ENCODE measurements at regions not wholly inside any gene's neighbourhood (a gene's known extent, or its start where the extent isn't known, plus 50 kb on each side); places are given as distances from the start of the nearest gene placed in this dataset.

- TF ChIP-seq, protein P1, sequence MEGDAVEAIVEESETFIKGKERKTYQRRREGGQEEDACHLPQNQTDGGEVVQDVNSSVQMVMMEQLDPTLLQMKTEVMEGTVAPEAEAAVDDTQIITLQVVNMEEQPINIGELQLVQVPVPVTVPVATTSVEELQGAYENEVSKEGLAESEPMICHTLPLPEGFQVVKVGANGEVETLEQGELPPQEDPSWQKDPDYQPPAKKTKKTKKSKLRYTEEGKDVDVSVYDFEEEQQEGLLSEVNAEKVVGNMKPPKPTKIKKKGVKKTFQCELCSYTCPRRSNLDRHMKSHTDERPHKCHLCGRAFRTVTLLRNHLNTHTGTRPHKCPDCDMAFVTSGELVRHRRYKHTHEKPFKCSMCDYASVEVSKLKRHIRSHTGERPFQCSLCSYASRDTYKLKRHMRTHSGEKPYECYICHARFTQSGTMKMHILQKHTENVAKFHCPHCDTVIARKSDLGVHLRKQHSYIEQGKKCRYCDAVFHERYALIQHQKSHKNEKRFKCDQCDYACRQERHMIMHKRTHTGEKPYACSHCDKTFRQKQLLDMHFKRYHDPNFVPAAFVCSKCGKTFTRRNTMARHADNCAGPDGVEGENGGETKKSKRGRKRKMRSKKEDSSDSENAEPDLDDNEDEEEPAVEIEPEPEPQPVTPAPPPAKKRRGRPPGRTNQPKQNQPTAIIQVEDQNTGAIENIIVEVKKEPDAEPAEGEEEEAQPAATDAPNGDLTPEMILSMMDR (IDR thresholded peaks at IDR 0.05; ENCODE audit: low read length), result no peak
- TF ChIP-seq EZH2 (optimal IDR thresholded peaks at IDR 0.05; ENCODE audit: low read depth, low read length), result no peak
- no peak for TF ChIP-seq EZH2phosphoT487 (IDR thresholded peaks at IDR 0.05; ENCODE audit: low read length)
Measured at GRCh38 chr4:53956053-53956452, 108.4 kb downstream of the CHIC2 start.
